Heart right ventricle (tissue), 16 donors: ENCODE measurements at regions not wholly inside any gene's neighbourhood (a gene's known extent, or its start where the extent isn't known, plus 50 kb on each side); places are given as distances from the start of the nearest gene placed in this dataset.
A peak's percentile ranks its signal among the peaks of the same experiment; 100 is the strongest.

Experiments used
- ATAC-seq, 8 donors: fragments of 200-7000 bp; cut with Tn5 transposase; one replicate each; pipeline ENCODE4 v1.9.1; 2020; ENCODE audit warnings: mild to moderate bottlenecking in 8 of 8, moderate library complexity in 8 of 8, moderate number of reproducible peaks in 1 of 8
- DNase-seq, 2 donors: peaks; one replicate each; pipeline ENCODE4 v3.0.0-alpha.2; 2020
- H3K27ac ChIP-seq, 10 donors: fragments of 200-600 bp; sonication (generic) in 2 of 10; one replicate each; pipeline versions ENCODE4 v1.5.0 to v1.8.0; 2020 to 2022; ENCODE audit warnings: mild to moderate bottlenecking in 3 of 10
- H3K27me3 ChIP-seq, 7 donors: fragments of 200-600 bp; one replicate each; pipeline ENCODE4 v1.8.0; 2021 to 2022; ENCODE audit warnings: mild to moderate bottlenecking in 2 of 7
- H3K36me3 ChIP-seq, 9 donors: fragments of 200-600 bp; sonication (generic) in 1 of 9; one replicate each; pipeline versions ENCODE4 v1.5.0 to v1.8.0; 2020 to 2022; ENCODE audit warnings: mild to moderate bottlenecking in 2 of 9
- H3K4me1 ChIP-seq, 9 donors: fragments of 200-600 bp; sonication (generic) in 1 of 9; one replicate each; pipeline versions ENCODE4 v1.5.0 to v1.8.0; 2020 to 2022; ENCODE audit warnings: mild to moderate bottlenecking in 4 of 9
- H3K4me3 ChIP-seq, 10 donors: fragments of 200-600 bp; sonication (generic) in 2 of 10; one replicate each; pipeline versions ENCODE4 v1.5.0 to v1.8.0; 2020 to 2022; ENCODE audit warnings: mild to moderate bottlenecking in 7 of 10, moderate library complexity in 2 of 10
- H3K9me3 ChIP-seq, 11 donors: fragments of 200-600 bp in 10 of 11; sonication (generic) in 2 of 11; one replicate each; pipeline versions ENCODE4 v1.5.0 to v1.8.0; 2013 to 2022; ENCODE audit warnings: mild to moderate bottlenecking in 2 of 11, control low read depth in 1 of 11, moderate library complexity in 1 of 11
- WGBS, 2 donors: extraction: QIAGEN DNeasy Blood & Tissue Kit; methylation state at CpG; one replicate each; pipeline ENCODE4 v1.1.7; 2013; ENCODE audit warnings: inconsistent platforms in 1 of 2; 5-methylcytosine and 5-hydroxymethylcytosine counted together
- intact Hi-C, 10 donors: fragments of 100-400 bp; cut with DNase I; formaldehyde crosslinking; loops; one replicate each; pipeline versions ENCODE4 v1.11.1 to v1.14.2; 2022
- TF ChIP-seq, protein P1 (sequence below), 9 donors: fragments of 200-600 bp; sonication (generic) in 2 of 9; IDR thresholded peaks; one replicate each; pipeline versions ENCODE4 v1.5.0 to v1.8.0; 2021 to 2022; ENCODE audit warnings: antibody characterized with exemption in 9 of 9, mild to moderate bottlenecking in 5 of 9, moderate library complexity in 1 of 9
- donor health status: Arrhythmogenic right ventricular cardiomyopathy.
- donor health status: ischemic (EF 13 %, LVEDD 7.1; RV severe dilation, severe dysfunction).
- donor health status: healthy with polysubstance abuse.
- donor health status: DM: no; HTN: yes; CAD: no.
- donor health status: DM: no; HTN: no; CAD: no.
- donor health status: ischemic (EF 25% LVEDD 6.9; RV normal size, moderate dysfunction).
- donor health status: ischemic (EF 25% LVEDD 5.7; RV mildly dilated, moderate dysfunction).
- donor health status: healthy.
- donor health status: DM: yes; HTN: yes; CAD: no.
- donor health status: Ischemic cardiomyopathy.
- donor health status: ischemic (EF 35%, LVEDD 5.7; RV mildly dilated, moderate dysfunction).
- donor health status: nonischemic (EF 11% LVEDD 7.7; RV severe dilation, severe dysfunction).
- donor health status: DM: yes; HTN: yes; CAD: no.
- donor health status: PGD.
- donor health status: ischemic (EF 29% LVEDD 5.4; RV normal size, mild dysfunction).
- donor health status: nonischemic (EF 23%, LVEDD 6.1; RV moderate dilation, normal function).

DNA sequence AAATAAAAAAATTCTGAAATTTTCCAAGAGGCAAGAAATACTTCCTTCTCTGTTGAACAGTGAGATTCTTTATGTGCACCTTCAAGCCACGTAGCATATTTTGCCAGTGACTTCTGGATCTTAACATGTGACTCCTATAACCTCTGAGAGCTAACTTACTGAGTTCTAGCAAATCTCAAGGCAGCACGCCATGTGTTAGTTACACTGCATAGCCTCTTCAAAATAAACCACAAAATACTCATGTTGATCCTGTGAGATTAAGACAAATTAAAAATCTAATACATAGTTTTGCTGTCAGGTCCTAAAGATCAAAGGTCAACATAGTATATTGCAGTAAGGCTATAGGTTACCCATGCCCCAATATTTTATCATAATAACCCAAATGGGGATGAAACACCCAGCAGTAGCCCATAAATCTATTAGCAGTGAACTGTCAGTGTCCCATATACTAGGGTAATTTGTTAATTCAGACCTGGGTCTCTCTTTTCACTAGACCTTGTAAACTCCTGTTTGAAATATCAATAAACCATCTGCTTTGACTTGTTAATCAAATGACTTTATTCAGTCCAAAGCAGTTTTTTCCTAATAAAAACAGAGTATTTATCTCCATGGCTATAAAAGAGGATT lies 343.1 kb downstream of the ZFHX3 start:
- 92 to 93% methylated on average over 2 of the region's 2 CpGs for WGBS, 2 donors
- TF ChIP-seq, protein P1, sequence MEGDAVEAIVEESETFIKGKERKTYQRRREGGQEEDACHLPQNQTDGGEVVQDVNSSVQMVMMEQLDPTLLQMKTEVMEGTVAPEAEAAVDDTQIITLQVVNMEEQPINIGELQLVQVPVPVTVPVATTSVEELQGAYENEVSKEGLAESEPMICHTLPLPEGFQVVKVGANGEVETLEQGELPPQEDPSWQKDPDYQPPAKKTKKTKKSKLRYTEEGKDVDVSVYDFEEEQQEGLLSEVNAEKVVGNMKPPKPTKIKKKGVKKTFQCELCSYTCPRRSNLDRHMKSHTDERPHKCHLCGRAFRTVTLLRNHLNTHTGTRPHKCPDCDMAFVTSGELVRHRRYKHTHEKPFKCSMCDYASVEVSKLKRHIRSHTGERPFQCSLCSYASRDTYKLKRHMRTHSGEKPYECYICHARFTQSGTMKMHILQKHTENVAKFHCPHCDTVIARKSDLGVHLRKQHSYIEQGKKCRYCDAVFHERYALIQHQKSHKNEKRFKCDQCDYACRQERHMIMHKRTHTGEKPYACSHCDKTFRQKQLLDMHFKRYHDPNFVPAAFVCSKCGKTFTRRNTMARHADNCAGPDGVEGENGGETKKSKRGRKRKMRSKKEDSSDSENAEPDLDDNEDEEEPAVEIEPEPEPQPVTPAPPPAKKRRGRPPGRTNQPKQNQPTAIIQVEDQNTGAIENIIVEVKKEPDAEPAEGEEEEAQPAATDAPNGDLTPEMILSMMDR (IDR thresholded peaks at IDR 0.05), result no peak
- no peak overlapping the region for H3K4me3 ChIP-seq
- no peaks in the 10 kb centered on the region for H3K4me1 ChIP-seq
- H3K36me3 ChIP-seq, result no peaks in the 10 kb centered on the region
- no peaks in the 10 kb centered on the region for H3K27me3 ChIP-seq
- peaks cover 0 to 10% (median 4%) of the 10 kb centered on the region in 11 donors for H3K9me3 ChIP-seq
- intact Hi-C loops, result no loop called here
- no peak for DNase-seq
- H3K27ac ChIP-seq, result no peak overlapping the region
- ATAC-seq, result no peak

DNA sequence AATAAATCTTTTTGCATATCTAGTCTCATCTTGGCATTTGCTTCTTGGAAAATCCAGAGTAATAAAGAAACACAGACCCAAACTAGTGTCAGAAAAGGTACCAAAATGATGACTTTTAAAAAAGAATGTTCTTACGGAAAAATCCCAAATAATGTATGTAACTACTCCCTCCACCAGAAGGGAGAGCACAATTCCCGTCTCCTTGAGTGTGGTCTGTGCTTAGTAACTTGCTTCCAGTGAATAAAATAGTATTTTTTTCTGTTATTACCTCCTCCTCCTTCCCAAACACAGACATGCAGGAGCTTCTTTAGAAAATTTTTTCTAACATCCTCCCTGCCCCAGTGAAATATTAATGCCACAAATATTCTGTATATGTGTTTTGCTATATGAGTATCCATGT lies 358.1 kb downstream of the ZFHX3 start:
- intact Hi-C loops, result no loop called here
- DNase-seq, result no peak
- WGBS, 2 donors, result 70 to 76% methylated on average over 2 of the region's 2 CpGs

DNA sequence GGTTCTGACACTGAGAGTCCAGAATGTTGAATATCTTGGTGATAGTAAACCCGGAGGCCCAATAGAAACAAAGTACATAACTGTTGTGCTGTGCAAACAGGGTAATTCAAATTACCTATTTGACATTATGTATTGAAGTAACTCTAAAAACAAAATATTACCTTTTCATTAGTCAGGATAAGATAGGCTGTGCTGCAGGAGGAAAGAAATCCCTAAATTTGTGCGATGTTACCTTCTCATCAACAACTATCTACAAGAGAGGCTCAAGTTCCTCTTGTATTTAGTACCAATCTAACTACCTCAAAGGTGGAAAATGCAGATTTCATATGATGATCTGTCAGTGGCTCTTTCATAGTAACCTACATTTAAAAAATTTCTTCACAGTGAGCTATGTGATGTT lies 367.2 kb downstream of the ZFHX3 start:
- Histone ChIP-seq H3K36me3 (no peaks in the 10 kb centered on the region), H3K27me3 (no peaks in the 10 kb centered on the region), H3K9me3 (peaks cover 0 to 10% (median 0%) of the 10 kb centered on the region in 11 donors), H3K4me3 (no peak overlapping the region), H3K4me1 (no peaks in the 10 kb centered on the region), H3K27ac (no peak overlapping the region)
- TF ChIP-seq, protein P1 (IDR thresholded peaks at IDR 0.05), result no peak
- 96 to 97% methylated on average over 2 of the region's 2 CpGs for WGBS, 2 donors
- ATAC-seq (no peak), DNase-seq (no peak)
- intact Hi-C loops, result no loop called here

More for the DNA sequence above, 358.1 kb downstream of the ZFHX3 start:
- no peaks in the 10 kb centered on the region for H3K27me3 ChIP-seq
- peaks cover 0 to 3% (median 0%) of the 10 kb centered on the region in 11 donors for H3K9me3 ChIP-seq
- H3K4me1 ChIP-seq, result no peaks in the 10 kb centered on the region
- no peak for ATAC-seq
- no peak overlapping the region for H3K27ac ChIP-seq
- H3K36me3 ChIP-seq, result no peaks in the 10 kb centered on the region
- TF ChIP-seq, protein P1 (IDR thresholded peaks at IDR 0.05), result peak in 1 of 9 donors; percentile 19
- no peak overlapping the region for H3K4me3 ChIP-seq

DNA sequence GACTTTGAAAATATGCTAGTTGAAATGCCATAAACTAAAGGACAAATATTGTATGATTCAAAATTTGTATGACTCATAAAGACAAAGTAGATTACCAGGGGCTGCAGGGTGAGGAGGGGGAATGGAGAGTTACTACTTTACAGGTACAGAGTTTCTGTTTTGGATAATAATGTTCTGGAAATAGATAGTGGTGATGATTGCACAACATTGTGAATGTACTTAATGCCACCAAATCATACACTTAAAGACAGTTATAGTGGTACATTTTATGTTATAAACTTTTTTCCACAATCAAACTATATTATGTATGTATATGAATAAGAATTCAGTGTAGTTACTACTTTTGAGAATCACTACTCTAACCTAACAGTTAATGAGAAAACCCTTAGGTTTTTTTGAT lies 368.1 kb downstream of the ZFHX3 start:
- no peak overlapping the region for H3K4me3 ChIP-seq
- no peak overlapping the region for H3K27ac ChIP-seq
- no peak for DNase-seq
- ATAC-seq, result no peak
- no peaks in the 10 kb centered on the region for H3K4me1 ChIP-seq
- H3K9me3 ChIP-seq, result peaks cover 0 to 12% (median 0%) of the 10 kb centered on the region in 11 donors
- no peaks in the 10 kb centered on the region for H3K36me3 ChIP-seq
- H3K27me3 ChIP-seq, result no peaks in the 10 kb centered on the region
- intact Hi-C loops, result no loop called here
- TF ChIP-seq, protein P1 (IDR thresholded peaks at IDR 0.05), result no peak
